IMR-90 (cell line): ENCODE measurements at regions not wholly inside any gene's neighbourhood (a gene's known extent, or its start where the extent isn't known, plus 50 kb on each side); places are given as distances from the start of the nearest gene placed in this dataset.

Experiments
- POLR2A ChIP-seq: IDR thresholded peaks from 2 replicates; pipeline ENCODE4 v1.6.1; 2012; ENCODE audit warnings: mild to moderate bottlenecking, low read depth, low read length
- TF ChIP-seq, protein P1 (sequence below): conservative IDR thresholded peaks from 2 replicates; pipeline ENCODE4 v1.5.1; 2012; ENCODE audit warnings: mild to moderate bottlenecking, low read depth, low read length, improper control_type of control experiment

DNA sequence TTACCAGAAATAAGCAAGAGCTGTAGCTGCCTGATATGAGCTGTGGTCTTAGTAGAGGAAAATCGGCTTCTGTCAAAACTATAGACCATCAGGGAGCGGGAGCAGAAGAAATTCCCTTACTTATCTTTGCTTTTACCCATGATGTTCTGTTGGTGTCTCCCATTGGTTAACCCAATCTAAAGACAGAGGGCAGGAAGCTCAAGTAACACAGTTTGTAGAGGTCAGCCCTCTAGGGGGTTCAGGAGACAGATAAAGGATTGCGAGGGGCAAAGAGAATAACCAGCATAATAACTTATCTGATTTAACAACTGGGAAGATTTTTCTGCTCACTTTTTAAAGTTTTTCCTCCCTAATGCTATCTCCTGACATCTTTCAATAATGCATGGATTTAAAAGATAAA is 142.4 kb downstream of the NTMT2 start:
- no peak for TF ChIP-seq POLR2A
- TF ChIP-seq, protein P1, sequence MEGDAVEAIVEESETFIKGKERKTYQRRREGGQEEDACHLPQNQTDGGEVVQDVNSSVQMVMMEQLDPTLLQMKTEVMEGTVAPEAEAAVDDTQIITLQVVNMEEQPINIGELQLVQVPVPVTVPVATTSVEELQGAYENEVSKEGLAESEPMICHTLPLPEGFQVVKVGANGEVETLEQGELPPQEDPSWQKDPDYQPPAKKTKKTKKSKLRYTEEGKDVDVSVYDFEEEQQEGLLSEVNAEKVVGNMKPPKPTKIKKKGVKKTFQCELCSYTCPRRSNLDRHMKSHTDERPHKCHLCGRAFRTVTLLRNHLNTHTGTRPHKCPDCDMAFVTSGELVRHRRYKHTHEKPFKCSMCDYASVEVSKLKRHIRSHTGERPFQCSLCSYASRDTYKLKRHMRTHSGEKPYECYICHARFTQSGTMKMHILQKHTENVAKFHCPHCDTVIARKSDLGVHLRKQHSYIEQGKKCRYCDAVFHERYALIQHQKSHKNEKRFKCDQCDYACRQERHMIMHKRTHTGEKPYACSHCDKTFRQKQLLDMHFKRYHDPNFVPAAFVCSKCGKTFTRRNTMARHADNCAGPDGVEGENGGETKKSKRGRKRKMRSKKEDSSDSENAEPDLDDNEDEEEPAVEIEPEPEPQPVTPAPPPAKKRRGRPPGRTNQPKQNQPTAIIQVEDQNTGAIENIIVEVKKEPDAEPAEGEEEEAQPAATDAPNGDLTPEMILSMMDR, result no peak
